DMS53 treated with DMSO at 0.1 percent for 48 hours (cell line): ENCODE measurements at regions not wholly inside any gene's neighbourhood (a gene's known extent, or its start where the extent isn't known, plus 50 kb on each side); places are given as distances from the start of the nearest gene placed in this dataset.
"Not testable (repeated sequence)": the region's sequence is repeated elsewhere in the genome, so short reads cannot be mapped to it uniquely, and the experiment has no call there.

Experiments
- DNase-seq: peaks from one replicate; lab custom pipeline; 2025; ENCODE audit not compliant: unreplicated experiment; lab: John Stamatoyannopoulos, UW

DNA sequence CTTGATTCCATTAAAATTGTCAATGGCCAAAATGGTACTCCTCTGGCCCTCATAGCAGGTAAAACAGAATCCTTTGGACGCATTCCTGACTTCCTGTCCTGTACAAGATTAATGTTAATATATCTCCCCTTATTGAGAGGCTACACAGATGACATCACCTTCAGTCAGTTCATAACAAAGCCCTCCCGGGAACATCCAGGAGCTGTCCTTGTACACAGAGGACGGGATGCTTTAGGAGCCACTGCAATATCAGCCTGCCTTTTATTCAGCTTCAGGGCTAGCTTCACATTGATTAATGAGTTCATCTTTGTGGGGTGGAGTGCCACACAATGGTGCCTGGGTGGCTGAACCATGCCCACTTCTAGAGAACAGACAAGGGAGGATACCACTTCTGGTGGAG is 235.1 kb downstream of the NRIP1 start:
- no peak for DNase-seq

DNA sequence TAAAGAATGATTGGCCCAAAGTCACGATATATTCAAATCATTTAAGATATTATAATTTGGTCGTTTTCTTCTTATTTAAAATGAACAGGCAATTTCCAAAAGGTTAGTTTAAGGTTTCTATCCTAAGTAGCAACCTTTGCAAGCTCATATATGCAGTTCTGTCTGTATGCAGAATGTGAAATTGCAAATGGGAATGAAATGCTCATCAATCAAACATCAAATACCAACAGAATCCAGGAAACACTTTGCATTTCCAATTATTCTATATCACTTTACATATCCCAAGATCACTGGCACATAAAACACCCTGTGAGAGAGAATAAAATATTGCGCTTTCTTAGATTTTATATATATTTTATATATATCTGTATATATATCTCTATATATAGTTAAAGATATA is 237.3 kb downstream of the NRIP1 start:
- DNase-seq: no peak

DNA sequence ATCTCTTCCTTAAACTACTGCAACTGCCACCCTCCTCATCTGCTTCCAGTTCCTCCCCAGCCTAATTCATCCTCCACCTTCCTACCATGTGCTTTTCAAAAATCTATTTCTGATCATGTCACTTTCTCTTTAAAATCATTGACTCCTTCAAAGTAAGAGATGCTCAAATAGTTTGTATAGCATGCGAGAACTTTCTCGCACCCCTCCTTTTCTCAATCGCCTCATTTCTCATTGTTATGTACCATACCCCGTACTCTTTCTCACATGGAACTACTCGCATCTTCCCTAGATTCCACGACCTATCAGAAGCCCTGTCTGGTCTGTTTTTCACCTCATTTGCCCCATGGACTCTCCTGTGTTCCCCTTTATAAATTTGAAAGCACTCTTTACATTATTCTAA is 238.2 kb downstream of the NRIP1 start:
- no peak for DNase-seq

DNA sequence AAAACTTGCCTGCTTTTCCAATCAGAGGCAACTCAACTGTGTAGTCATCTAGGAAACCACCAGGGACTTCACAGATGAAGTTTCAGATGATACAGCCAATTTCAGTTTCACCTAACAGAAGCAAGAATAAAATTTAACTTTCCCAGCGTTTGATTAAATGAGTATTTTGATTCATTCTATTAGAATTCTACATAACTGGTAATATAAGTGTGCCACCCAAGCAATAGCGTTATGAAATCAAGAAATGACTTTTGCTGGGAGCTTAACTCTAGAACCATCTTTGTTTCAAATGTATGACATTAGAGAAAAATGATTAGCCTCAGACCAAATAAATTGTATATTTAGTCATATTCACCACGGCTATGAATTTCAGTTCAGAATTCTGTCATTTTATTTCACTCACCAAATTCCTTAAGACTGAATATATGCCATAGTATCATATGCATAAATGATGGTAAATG is 239.3 kb downstream of the NRIP1 start:
- DNase-seq: no peak

DNA sequence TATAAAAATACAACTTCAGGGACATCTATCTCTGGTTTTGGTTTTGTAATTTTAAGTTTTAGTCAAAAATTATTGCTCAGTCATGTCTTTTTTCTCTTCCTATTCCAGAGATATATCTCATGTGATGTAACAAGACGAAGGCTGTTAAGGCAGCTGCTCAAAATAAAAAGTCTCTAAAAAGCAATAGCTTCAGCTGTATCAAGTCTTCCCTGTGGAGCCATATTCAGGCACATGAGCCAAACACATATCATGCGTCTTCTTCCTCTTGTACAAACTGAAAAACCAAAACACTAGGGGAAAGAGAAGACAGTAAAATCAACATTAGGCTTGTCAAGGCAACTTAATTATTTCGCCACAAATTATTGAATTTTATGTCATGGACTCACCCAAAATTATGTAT is 240.7 kb downstream of the NRIP1 start:
- DNase-seq: no peak

DNA sequence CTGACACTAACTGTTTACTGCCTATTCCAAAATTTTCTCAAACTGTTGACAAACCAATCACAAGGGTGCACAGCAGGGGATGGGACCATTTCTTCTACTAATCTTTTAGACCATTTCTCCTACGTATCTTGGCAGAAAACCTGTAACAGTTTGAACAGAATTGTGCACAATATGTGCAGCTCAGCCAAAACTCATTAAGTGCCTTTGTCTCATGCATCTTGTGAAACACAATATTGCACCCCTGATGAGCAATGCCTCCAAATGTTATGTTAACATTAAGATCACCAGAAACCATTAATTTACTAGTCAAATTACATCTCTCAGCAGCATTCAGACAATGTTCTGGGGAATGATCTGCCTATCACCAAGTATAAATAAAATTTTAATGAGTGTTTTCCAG is 247.5 kb downstream of the NRIP1 start:
- DNase-seq: no peak

DNA sequence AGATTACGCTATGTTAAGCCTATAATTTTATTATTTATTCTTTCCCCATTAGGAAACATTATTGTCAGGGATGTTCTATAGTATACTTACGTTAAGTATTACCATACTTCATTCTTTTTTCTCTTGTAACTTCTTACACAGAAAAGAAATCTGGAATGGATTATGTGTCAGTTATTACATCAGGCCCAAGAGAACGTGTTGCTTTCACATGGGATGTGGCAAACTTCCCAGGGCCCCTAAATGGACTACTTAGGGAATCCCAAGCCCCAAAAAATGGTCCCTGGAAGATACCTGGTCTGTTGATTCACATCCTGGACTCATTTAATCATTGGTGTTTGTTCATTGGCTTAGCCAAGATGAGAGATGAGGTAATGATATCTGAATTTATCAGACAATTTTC is 249.8 kb downstream of the NRIP1 start:
- DNase-seq: no peak

DNA sequence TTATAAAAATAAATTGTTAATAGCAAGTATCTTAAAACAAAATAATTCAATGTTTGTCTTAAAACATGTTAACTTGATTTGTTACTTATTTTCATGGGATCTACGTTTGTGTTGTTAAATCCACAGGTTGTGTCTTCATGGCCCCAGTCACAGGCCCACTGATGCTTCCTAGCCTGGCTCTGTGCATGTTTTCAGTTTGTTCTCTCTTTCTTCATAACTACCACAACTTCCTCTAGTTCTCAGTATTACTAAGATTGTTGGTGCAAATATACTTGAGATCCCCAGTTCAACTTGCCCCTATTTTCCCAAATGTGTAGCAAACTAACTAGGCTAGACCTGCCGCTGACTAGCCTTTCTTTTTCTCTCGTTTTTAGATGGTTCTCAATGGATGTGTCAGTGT is 250.5 kb downstream of the NRIP1 start:
- no peak for DNase-seq

DNA sequence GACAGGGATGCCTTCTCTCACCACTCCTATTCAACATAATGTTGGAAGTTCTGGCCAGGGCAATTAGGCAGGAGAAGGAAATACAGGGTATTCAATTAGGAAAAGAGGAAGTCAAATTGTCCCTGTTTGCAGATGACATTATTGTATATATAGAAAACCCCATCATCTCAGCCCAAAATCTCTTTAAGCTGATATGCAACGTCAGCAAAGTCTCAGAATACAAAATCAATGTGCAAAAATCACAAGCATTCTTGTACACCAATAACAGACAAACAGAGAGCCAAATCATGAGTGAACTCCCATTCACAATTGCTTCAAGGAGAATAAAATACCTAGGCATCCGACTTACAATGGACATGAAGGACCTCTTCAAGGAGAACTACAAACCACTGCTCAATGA is 258.1 kb upstream of the SAMSN1 start:
- DNase-seq: not testable (repeated sequence)

DNA sequence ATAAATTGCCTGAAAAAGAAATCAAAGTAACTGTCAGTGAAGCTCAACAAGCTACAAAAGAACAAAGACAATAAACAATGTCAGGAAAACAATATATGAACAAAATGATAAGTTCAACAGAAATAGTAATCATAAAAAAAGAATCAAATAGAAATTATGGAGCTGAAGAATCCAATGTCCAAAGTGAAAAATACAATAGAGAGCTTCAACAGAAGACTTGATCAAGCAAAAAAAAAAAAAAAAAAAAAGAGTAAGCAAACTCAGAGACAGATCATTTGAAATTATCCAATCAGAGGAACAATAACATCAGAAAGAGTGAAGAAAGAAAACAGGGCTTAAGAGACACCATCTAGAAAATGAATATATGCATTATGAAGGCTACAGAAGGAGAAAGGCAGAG is 251.4 kb upstream of the SAMSN1 start:
- no peak for DNase-seq

DNA sequence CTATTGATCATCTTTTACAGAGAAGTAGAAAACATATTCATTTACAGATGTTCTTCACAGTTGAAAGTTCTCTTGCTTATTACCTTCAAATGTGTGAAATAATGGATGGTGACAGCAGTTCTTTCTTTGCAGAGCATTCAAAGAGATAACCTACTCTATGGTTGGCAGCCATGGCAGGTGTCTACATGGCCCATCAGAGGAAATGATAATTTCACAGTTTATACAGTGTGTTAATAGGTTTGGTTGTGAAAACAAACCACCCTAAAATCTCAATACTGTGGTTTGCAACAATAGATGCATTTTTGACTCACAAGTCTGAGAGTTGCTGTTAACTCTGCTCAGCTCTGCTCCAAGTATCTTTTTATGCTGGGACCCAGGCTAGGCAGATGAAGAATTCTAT is 241.2 kb upstream of the SAMSN1 start:
- no peak for DNase-seq

DNA sequence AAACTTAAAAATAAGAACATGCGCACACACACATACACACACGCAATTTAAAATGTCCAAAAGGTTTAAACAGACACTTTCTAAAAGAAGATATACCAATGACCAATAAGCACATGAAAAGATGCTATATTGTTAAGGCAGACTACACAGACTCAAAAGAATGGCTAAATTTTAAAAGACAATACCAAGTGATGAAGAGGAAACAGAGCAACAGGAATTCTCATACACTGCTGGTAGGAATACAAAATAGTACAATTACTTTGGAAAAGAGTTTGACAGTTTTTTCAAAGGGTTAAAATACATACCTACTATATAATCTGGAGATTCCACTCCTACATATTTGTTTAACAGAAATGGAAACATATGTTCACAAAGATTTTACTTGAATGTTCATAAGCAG is 239.6 kb upstream of the SAMSN1 start:
- no peak for DNase-seq

DNA sequence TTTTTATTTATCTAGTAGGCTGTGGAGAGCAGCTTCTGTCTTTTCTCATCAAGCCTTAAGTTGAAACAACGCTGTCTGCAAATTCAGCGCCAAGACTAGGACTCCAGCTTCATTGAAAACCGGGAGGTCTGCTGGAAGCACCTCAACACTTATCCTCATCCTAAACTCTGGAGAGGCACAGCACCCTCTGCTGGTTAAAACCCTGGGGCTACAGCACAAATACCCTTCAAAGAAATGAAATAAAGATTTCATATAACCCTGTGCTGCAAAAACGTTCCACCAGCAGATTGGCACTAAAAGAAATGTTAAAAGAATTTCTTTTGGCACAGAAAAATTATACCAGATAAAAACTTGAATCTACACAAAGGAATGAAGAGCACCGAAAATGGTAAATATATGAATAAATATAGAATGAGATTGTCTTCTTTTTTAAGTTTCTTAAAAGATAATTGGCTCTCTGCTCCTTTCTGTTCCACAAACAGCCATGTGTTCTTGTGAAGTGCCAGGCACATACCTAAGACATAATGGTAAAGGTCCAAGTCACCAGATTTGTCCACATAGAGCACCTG is 227.7 kb upstream of the SAMSN1 start:
- peak; percentile 5 for DNase-seq

DNA sequence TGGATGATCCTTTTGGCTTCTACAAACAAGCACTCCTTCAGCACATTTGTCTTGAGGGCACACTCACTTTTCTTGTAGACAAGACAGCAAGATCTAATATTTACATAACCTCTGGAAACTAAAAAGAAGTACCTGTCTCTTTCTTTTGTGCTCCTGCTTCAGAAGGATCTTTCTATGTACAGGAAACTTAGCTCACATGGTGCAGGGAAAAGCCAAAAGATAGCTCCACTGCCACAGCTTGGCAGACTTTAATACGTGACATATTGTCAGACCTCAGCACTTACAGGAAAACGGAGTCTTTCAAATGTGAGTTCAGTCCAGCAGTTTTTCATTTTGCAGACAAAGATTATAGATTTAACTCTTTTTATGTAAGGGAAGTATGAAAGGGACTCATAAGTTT is 225.5 kb upstream of the SAMSN1 start:
- DNase-seq: no peak

DNA sequence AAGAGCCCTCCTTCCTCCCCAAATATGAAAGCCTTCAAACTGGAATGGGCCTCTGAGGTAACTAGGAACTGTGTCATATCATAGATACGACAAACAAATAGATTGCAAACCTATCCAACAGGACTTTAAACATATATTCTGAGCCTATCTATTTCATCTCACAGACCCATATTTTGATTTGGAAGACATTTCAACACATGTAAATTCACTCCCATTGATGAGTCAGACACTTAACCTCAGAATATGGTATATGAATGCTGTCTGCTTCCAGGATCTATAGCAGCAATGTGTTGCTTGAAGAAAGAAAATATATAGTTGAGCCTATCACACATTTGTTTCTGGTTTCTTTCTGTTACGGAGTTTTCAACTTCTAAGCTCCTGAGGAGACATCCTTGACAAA is 221.9 kb upstream of the SAMSN1 start:
- DNase-seq: no peak

DNA sequence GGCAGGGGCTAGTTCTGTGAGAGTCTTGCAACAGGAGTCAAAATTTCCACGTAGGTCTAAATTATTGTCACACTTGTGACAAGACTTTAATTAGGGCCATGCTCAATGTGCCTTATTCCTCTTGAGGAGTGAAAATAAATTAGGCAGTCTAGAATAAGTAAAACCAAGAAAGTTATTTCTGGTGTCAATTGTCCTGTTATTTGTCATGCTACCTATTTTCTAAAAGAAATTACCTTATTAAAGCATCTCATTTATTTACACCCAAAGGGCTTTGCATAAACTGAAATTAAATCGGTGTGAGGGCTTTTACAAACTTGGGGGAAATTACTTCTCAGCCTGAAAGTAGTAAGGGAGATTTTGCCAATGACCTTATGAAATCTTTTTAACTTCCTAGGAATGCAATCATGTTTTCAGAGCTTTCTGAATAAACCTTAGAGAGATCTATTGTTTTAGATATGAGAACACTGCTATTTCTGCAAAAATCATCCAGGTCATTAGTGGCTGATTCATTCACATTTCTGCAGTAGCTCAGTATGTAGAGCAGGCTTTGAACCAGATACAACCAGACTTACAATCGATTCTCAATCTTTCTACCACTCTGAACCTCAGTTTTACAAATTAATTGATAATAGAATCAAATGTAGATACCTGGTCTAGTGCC is 221.2 kb upstream of the SAMSN1 start:
- DNase-seq: no peak

DNA sequence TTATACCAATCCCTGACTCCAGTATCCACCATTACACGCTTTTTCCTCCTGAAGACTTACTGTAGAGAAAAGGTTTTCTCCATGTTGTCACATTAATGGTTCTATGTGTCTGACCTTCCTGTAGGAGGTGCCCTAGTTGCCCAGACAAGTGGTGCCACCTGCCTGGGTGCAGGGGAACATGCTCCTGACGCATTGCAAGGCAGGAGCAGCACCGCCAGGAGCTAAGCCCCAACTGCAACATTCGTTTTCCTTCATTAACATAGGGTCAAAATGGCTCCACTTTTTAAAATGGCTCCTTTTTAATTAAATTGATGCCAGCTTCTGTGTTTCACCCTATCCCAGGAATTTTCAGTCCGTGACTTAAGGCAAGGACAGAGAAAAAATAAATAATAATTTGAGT is 220.1 kb upstream of the SAMSN1 start:
- no peak for DNase-seq

DNA sequence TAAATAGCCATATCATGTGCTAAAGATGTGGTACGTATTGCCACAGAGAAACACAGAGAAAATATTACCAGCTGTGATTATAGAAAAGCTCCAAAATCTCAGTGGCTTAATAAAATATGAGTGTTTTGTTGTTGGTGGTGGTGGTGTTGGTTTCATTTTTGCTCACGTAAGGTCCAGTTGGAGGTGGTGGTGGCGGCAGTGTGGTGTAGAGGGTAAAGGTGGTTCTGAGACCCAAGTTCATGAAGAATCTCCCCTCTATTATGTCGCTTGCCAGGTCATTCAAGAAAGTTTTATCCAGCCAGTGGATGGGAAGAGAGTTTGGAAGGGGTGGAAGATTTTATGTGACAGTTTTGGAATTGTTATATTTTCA is 217.6 kb upstream of the SAMSN1 start:
- DNase-seq: no peak

DNA sequence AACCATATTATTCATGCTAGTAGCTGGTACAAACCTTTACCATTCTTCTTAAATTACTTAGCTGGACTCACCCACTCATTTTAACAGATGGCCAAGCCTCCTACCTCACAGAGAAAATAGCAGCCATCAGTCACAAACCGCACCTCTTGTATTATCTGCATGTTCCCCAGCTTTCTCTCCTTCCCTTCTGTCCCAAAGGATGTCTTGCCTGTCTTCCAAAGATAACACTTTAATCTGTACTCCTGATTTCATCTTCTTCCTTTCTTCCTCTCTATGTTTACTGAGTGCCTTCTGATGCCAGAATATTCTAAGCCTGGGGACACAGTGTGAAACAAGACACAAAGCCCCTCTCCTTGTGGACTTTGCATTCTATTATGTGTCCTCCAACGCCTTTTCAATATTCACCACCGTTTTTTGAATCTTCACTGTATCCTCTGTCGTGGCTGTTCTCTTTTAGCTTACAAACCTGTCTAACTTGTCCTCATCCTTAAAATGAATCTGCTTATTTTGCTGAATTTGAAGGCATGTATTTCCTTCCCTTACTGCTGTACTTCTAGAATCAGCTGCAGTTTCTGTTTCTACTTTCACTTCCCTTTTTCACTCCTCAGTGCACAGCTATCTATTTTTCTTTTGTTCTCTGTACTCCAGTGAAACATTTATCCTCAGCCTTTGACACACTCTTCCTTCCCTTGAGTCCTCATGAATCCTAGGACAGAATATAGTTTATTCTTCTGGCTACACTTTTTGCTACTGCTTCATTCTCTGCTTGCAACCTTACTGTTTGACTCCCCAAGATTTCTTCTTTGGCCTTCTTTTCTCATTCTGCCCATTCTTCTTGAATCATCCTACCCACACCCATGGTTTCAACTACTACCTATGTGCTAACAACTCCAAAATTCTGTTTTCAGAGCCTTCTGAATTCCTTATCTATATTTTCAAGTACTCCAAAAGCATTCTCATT is 216.9 kb upstream of the SAMSN1 start:
- no peak for DNase-seq

DNA sequence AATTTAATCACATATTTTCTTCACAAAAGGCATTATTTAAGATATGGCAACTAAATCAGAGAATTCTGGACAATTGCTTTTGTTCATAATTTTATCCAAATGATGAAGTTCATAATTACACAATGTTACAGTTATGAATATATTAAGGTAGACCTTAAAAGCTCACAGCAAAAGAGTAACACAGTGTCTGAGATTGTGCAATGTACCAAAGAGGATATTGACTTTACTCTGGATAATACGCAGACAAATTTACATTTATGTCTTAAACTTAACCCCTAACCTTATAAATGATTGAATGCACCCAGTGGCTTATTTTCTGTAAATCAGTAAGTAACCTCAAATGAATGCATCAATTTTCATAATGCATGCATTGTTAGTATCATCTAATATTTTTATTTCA is 216.2 kb upstream of the SAMSN1 start:
- DNase-seq: no peak

DNA sequence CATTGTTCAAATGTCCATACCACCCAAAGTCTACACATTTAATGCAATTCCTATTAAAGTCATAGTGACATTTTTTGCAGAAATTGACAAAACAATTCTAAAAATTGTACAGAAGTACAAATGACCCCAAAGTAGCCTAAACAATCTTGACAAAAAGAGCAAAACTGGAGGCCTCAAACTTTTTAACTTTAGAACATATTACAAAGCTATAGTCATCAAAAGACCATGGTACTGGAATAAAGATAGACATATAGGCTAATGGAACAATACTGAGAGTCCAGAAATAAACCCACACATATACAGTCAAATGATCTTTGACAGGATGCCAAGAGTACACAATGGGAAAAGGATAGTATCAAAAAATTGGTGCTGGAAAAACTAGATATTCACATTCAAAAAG is 213.2 kb upstream of the SAMSN1 start:
- DNase-seq: no peak

DNA sequence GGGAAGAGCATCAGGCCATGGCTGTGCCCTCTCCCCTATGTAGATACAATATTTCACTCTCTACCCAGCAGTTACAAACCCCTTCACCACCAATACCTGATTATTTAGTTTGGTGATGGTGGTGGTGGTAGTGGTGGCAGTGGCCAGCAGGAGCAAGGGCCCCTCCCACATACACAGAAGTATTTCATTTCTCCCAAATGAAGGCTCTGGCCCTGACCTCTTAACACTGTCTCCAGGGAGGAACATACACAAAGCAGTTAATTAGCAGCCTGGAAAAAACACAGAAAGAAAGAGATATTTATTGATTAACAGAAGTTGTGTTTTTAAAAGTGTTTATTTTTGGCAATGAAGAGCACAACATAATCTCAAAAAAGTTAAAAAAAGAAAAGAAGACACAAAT is 212.7 kb upstream of the SAMSN1 start:
- DNase-seq: no peak
